Panc1 (cell line): ENCODE measurements at regions not wholly inside any gene's neighbourhood (a gene's known extent, or its start where the extent isn't known, plus 50 kb on each side); places are given as distances from the start of the nearest gene placed in this dataset.

Experiments used
- ATAC-seq: fragments of 200-7000 bp; cut with Tn5 transposase; 2 replicates; pipeline ENCODE4 v1.9.1; 2020; ENCODE audit warnings: mild to moderate bottlenecking, moderate library complexity
- BruUV-seq: library from RNA; stranded (reverse); fragments of 400-500 nt; replicated peaks from 2 replicates; lab custom pipeline; 2021; lab: Mats Ljungman, UMichigan
- CTCF ChIA-PET: fragments of 300-600 bp; sonication (Branson Sonifier 250); formaldehyde crosslinking; loops from one replicate; lab custom pipeline; 2022; ENCODE audit warnings: antibody characterized with exemption; lab: Charles Lee
- POLR2A ChIA-PET: fragments of 300-600 bp; sonication (Branson Sonifier 250); formaldehyde crosslinking; loops from one replicate; lab custom pipeline; 2022; ENCODE audit warnings: antibody characterized with exemption; lab: Charles Lee
- DNase-seq: peaks from one replicate; pipeline ENCODE4 v3.0.0-alpha.2; 2010; ENCODE audit warnings: low read depth, low spot score
- H3K27ac ChIP-seq: 2 replicates; pipeline ENCODE4 v1.5.1; 2011; ENCODE audit warnings: mild to moderate bottlenecking, low read length, inconsistent platforms
- H3K27me3 ChIP-seq: fragments of 200-500 bp; sonication (Bioruptor generic); 2 replicates; pipeline ENCODE4 v1.6.0; 2014; ENCODE audit warnings: low read length, inconsistent platforms; ENCODE audit not compliant: control insufficient read depth, insufficient read depth
- H3K36me3 ChIP-seq: fragments of 200-500 bp; sonication (Bioruptor generic); 2 replicates; pipeline ENCODE4 v1.5.1; 2014; ENCODE audit warnings: inconsistent platforms, mild to moderate bottlenecking, low read length, moderate library complexity; ENCODE audit not compliant: control insufficient read depth, insufficient read depth
- H3K4me1 ChIP-seq: 2 replicates; pipeline ENCODE4 v1.5.1; 2011; ENCODE audit warnings: inconsistent platforms, mild to moderate bottlenecking, low read length, moderate library complexity; ENCODE audit not compliant: control insufficient read depth, insufficient read depth
- H3K4me3 ChIP-seq, 2 experiments: 2 replicates each; pipeline ENCODE4 v1.5.1; 2011 to 2012; ENCODE audit warnings: low read depth in 2 of 2, low read length in 2 of 2, mild to moderate bottlenecking in 2 of 2, inconsistent platforms in 1 of 2, moderate library complexity in 1 of 2
- H3K9me3 ChIP-seq: fragments of 200-500 bp; sonication (Bioruptor generic); 2 replicates; pipeline ENCODE4 v1.5.1; 2014; ENCODE audit warnings: low read depth, mild to moderate bottlenecking, inconsistent platforms, low read length, moderate library complexity; ENCODE audit not compliant: control insufficient read depth, insufficient read depth
- CTCF ChIP-seq: fragments of 450-650 bp; IDR thresholded peaks from 2 replicates; pipeline ENCODE4 v1.5.1; 2017; ENCODE audit warnings: mild to moderate bottlenecking
- POLR2AphosphoS5 ChIP-seq: IDR thresholded peaks from 2 replicates; pipeline ENCODE4 v1.6.1; 2012; ENCODE audit warnings: mild to moderate bottlenecking, low read depth, low read length, moderate library complexity
- REST ChIP-seq, 2 experiments: IDR thresholded peaks; 2 replicates each; pipeline ENCODE4 v1.6.1; 2011 to 2012; ENCODE audit warnings: low read depth in 2 of 2, control low read depth in 1 of 2, low read length in 1 of 2, mild to moderate bottlenecking in 1 of 2, moderate library complexity in 1 of 2; ENCODE audit not compliant: insufficient read depth in 1 of 2
- SIN3A ChIP-seq: IDR thresholded peaks from 2 replicates; pipeline ENCODE4 v1.6.1; 2012; ENCODE audit warnings: low read depth, mild to moderate bottlenecking, low read length, moderate library complexity, borderline replicate concordance; ENCODE audit not compliant: insufficient read depth
- TCF7L2 ChIP-seq: IDR thresholded peaks from 2 replicates; pipeline ENCODE4 v1.6.1; 2011; ENCODE audit warnings: mild to moderate bottlenecking, low read depth, low read length, inconsistent platforms
- in situ Hi-C: cut with HindIII; loops from 2 replicates; pipeline ENCODE4 v1.10.0; 2016; ENCODE audit warnings: low sequenced_read_pairs, low pct_unique_long_range_greater_than_20kb
- intact Hi-C: fragments of 100-400 bp; cut with micrococcal nuclease; formaldehyde crosslinking; loops from one replicate; pipeline ENCODE4 v1.10.0; 2022; ENCODE audit not compliant: unreplicated experiment

GRCh38 chr1:30188329-30188728, 535.1 kb downstream of the MATN1 start:
- H3K27ac ChIP-seq = no peak overlapping the region
- in situ Hi-C loops (no loop called here), intact Hi-C loops (no loop called here)
- no peaks in the 10 kb centered on the region for H3K36me3 ChIP-seq
- no peak overlapping the region for H3K4me3 ChIP-seq
- no peak for DNase-seq
- ChIA-PET CTCF (no interaction called here), POLR2A (no interaction called here)
- ATAC-seq = no peak
- no peaks in the 10 kb centered on the region for H3K9me3 ChIP-seq
- no peaks in the 10 kb centered on the region for H3K4me1 ChIP-seq
- BruUV-seq = no TSS peak
- peaks cover 3% of the 10 kb centered on the region; the same call in 1 of the 2 replicates for H3K27me3 ChIP-seq
- no peak for TF ChIP-seq REST (IDR thresholded peaks at IDR 0.05; ENCODE audit: insufficient read depth in 1 of 2, low read depth in 2 of 2, low read length in 1 of 2)

GRCh38 chr1:30187413-30188023, 535.9 kb downstream of the MATN1 start:
- H3K9me3 ChIP-seq = no peaks in the 10 kb centered on the region
- POLR2A ChIA-PET = no interaction called here
- intact Hi-C loops = no loop called here
- peaks cover 3% of the 10 kb centered on the region; the same call in 1 of the 2 replicates for H3K27me3 ChIP-seq
- in situ Hi-C loops = no loop called here
- no peak overlapping the region for H3K4me3 ChIP-seq
- H3K36me3 ChIP-seq = no peaks in the 10 kb centered on the region
- CTCF ChIA-PET = no interaction called here
- BruUV-seq = no TSS peak
- no peak overlapping the region for H3K27ac ChIP-seq
- no peak for TF ChIP-seq CTCF
- TF ChIP-seq SIN3A = no peak
- TF ChIP-seq REST (IDR thresholded peaks at IDR 0.05; ENCODE audit: insufficient read depth in 1 of 2, low read depth in 2 of 2, low read length in 1 of 2) = no peak
- TF ChIP-seq POLR2AphosphoS5 = no peak
- TF ChIP-seq TCF7L2 = no peak
- ATAC-seq (no peak), DNase-seq (no peak)
- no peaks in the 10 kb centered on the region for H3K4me1 ChIP-seq
